ENCODE measurements at regions not wholly inside any gene's neighbourhood (a gene's known extent, or its start where the extent isn't known, plus 50 kb on each side); places are given as distances from the start of the nearest gene placed in this dataset.

DNA sequence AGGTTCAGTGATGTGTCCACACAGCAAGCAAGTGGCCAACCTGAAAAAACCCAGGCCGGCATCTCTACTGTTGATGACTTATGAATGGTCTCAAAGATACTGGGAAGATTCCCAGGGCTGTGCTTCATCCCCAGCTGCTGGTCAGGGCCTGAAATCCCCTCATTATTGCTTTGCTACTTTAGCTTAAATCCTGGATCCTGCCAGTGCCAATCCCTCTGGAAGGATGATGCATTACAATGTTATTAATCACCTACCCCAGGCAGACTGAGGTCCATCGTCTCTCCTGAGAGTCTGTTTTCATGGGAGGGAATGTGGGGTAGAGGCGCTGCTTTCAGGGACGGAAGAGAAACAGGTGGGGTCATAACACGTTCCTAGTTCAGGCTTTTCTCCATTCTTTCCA, 371.6 kb downstream of the RPS24 start:
- POLR2A ChIA-PET (ENCODE audit: unreplicated experiment) = no interaction called here
- no peak overlapping the region for H3K27ac ChIP-seq (ENCODE audit: low read length)
- H3F3A ChIP-seq (ENCODE audit: low read length, unreplicated experiment) = no peaks in the 10 kb centered on the region
- H4K20me1 ChIP-seq (ENCODE audit: low read length) = no peaks in the 10 kb centered on the region
- no TSS peak for BruUV-seq (replicated peaks)
- no peak overlapping the region for H2AFZ ChIP-seq (ENCODE audit: low read length)
- ATAC-seq = no peak
- no peaks in the 10 kb centered on the region for H3K9me2 ChIP-seq (replicated peaks; ENCODE audit: low read length)
- peaks cover 35% of the 10 kb centered on the region for H3K27me3 ChIP-seq (ENCODE audit: low read length)
- TF ChIP-seq, protein P1, sequence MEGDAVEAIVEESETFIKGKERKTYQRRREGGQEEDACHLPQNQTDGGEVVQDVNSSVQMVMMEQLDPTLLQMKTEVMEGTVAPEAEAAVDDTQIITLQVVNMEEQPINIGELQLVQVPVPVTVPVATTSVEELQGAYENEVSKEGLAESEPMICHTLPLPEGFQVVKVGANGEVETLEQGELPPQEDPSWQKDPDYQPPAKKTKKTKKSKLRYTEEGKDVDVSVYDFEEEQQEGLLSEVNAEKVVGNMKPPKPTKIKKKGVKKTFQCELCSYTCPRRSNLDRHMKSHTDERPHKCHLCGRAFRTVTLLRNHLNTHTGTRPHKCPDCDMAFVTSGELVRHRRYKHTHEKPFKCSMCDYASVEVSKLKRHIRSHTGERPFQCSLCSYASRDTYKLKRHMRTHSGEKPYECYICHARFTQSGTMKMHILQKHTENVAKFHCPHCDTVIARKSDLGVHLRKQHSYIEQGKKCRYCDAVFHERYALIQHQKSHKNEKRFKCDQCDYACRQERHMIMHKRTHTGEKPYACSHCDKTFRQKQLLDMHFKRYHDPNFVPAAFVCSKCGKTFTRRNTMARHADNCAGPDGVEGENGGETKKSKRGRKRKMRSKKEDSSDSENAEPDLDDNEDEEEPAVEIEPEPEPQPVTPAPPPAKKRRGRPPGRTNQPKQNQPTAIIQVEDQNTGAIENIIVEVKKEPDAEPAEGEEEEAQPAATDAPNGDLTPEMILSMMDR (conservative IDR thresholded peaks at IDR 0.05; ENCODE audit: low read depth, low read length) = no peak
- no peak for TF ChIP-seq EZH2 (IDR thresholded peaks at IDR 0.05; ENCODE audit: low read length, unreplicated experiment)
- TF ChIP-seq EZH2phosphoT487 (IDR thresholded peaks at IDR 0.05; ENCODE audit: borderline replicate concordance, low read length) = no peak
- CTCF ChIA-PET = no interaction called here
- no peaks in the 10 kb centered on the region for H3K79me2 ChIP-seq (ENCODE audit: low read length)
- DNase-seq = peak; percentile 80
- no peaks in the 10 kb centered on the region for H3K36me3 ChIP-seq (ENCODE audit: low read depth, low read length)
- intact Hi-C loops (cut with micrococcal nuclease) = no loop called here
- no peak overlapping the region for H3K9ac ChIP-seq (ENCODE audit: low read length)
- no peak overlapping the region for H3K4me3 ChIP-seq (ENCODE audit: low read length)
- H3K9me3 ChIP-seq (ENCODE audit: low read length) = no peaks in the 10 kb centered on the region
- peaks cover 13% of the 10 kb centered on the region for H3K4me1 ChIP-seq (ENCODE audit: insufficient read depth, low read length)
- no peak overlapping the region for H3K4me2 ChIP-seq (ENCODE audit: low read length)

DNA sequence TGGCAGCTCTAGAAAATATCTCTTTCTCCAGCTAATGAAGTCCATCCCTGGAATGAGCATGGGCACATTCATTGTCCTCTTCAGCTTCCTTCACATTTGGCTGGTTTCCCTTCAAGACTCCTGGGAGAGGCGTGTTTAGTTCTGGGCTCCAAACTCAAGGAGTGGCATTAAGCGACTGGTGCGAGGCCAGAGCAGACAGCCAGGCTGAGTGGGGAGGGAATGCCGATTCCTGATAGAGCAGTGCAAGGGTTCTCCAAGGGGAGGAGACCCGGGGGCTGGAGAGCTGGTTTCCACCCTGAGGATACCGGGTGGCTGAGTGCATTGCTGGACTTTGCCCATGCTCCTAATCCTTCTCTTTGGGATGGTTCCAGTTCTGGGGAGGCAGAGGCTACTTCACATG, 372.1 kb downstream of the RPS24 start:
- Histone ChIP-seq H3K36me3 (ENCODE audit: low read depth, low read length) (no peaks in the 10 kb centered on the region), H3K9me3 (ENCODE audit: low read length) (no peaks in the 10 kb centered on the region), H3K4me3 (ENCODE audit: low read length) (no peak overlapping the region), H3K9ac (ENCODE audit: low read length) (no peak overlapping the region), H3K4me2 (ENCODE audit: low read length) (no peak overlapping the region), H3K9me2 (replicated peaks; ENCODE audit: low read length) (no peaks in the 10 kb centered on the region), H3K79me2 (ENCODE audit: low read length) (no peaks in the 10 kb centered on the region), H4K20me1 (ENCODE audit: low read length) (no peaks in the 10 kb centered on the region), H3K4me1 (ENCODE audit: insufficient read depth, low read length) (peaks cover 13% of the 10 kb centered on the region), H3F3A (ENCODE audit: low read length, unreplicated experiment) (no peaks in the 10 kb centered on the region), H2AFZ (ENCODE audit: low read length) (no peak overlapping the region), H3K27ac (ENCODE audit: low read length) (no peak overlapping the region), H3K27me3 (ENCODE audit: low read length) (peaks cover 33% of the 10 kb centered on the region)
- BruUV-seq (replicated peaks) = no TSS peak
- ATAC-seq (no peak), DNase-seq (no peak)
- POLR2A ChIA-PET (ENCODE audit: unreplicated experiment) = no interaction called here
- CTCF ChIA-PET = no interaction called here
- intact Hi-C loops (cut with micrococcal nuclease) = no loop called here
- TF ChIP-seq EZH2 (IDR thresholded peaks at IDR 0.05; ENCODE audit: low read length, unreplicated experiment) (no peak), EZH2phosphoT487 (IDR thresholded peaks at IDR 0.05; ENCODE audit: borderline replicate concordance, low read length) (no peak)
- TF ChIP-seq, protein P1 (conservative IDR thresholded peaks at IDR 0.05; ENCODE audit: low read depth, low read length) = no peak

DNA sequence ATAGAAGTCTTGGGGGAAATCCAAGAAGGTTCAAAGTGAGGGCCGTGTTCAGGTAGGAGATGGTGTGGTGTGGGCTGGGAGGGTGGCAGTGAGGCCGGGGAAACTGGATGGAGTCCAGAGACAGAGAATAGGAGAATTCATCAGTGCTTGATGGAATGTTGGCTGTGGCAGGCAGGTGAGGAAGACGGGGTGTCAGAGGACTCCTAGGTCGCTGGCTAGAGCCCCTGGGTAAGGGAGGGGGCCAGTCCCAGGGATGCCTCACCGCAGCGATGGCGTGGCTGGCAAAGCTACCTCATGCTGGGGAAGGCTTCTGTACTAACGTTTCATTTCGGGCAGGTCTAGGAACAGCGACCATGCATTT, 373.0 kb downstream of the RPS24 start:
- no peak overlapping the region for H3K9ac ChIP-seq (ENCODE audit: low read length)
- no peaks in the 10 kb centered on the region for H3K9me2 ChIP-seq (replicated peaks; ENCODE audit: low read length)
- intact Hi-C loops (cut with micrococcal nuclease) = no loop called here
- BruUV-seq (replicated peaks) = no TSS peak
- H4K20me1 ChIP-seq (ENCODE audit: low read length) = no peaks in the 10 kb centered on the region
- H3K4me1 ChIP-seq (ENCODE audit: insufficient read depth, low read length) = peaks cover 13% of the 10 kb centered on the region
- H3K4me3 ChIP-seq (ENCODE audit: low read length) = peak overlapping the region; percentile 53; the same call in 1 of the 2 replicates
- no peaks in the 10 kb centered on the region for H3F3A ChIP-seq (ENCODE audit: low read length, unreplicated experiment)
- ChIA-PET CTCF (no interaction called here), POLR2A (ENCODE audit: unreplicated experiment) (interaction anchor here (0.6 kb wide), 1 partner anchor 567 kb away, joined by 34 read pairs; no protein-coding TSS in a partner anchor)
- peak overlapping the region; percentile 70 for H3K4me2 ChIP-seq (ENCODE audit: low read length)
- H3K27me3 ChIP-seq (ENCODE audit: low read length) = peaks cover 33% of the 10 kb centered on the region
- H3K9me3 ChIP-seq (ENCODE audit: low read length) = no peaks in the 10 kb centered on the region
- no peaks in the 10 kb centered on the region for H3K36me3 ChIP-seq (ENCODE audit: low read depth, low read length)
- H3K27ac ChIP-seq (ENCODE audit: low read length) = no peak overlapping the region
- peak overlapping the region; percentile 67 for H2AFZ ChIP-seq (ENCODE audit: low read length)
- DNase-seq (no peak), ATAC-seq (no peak)
- TF ChIP-seq, protein P1 (conservative IDR thresholded peaks at IDR 0.05; ENCODE audit: low read depth, low read length) = no peak
- TF ChIP-seq EZH2phosphoT487 (IDR thresholded peaks at IDR 0.05; ENCODE audit: borderline replicate concordance, low read length) = no peak
- no peak for TF ChIP-seq EZH2 (IDR thresholded peaks at IDR 0.05; ENCODE audit: low read length, unreplicated experiment)
- no peaks in the 10 kb centered on the region for H3K79me2 ChIP-seq (ENCODE audit: low read length)

All from PC-3 (cell line).